MCF 10A (cell line): ENCODE measurements at regions not wholly inside any gene's neighbourhood (a gene's known extent, or its start where the extent isn't known, plus 50 kb on each side); places are given as distances from the start of the nearest gene placed in this dataset.

Source experiments
- BruUV-seq: library from RNA; stranded (reverse); fragments of 400-500 nt; replicated peaks from 2 replicates; lab custom pipeline; 2021; lab: Mats Ljungman, UMichigan
- CTCF ChIA-PET: fragments of 300-600 bp; sonication (Branson Sonifier 250); formaldehyde crosslinking; extraction: SDS; loops from one replicate; lab custom pipeline; 2021; ENCODE audit warnings: antibody characterized with exemption, inconsistent platforms; lab: Yijun Ruan, JAX
- POLR2A ChIA-PET: fragments of 300-600, 350-650 bp; sonication (Branson Sonifier 250); formaldehyde crosslinking; extraction: SDS; loops from one replicate; lab custom pipeline; 2020; ENCODE audit warnings: antibody characterized with exemption, inconsistent platforms; lab: Yijun Ruan, JAX
- DNase-seq: peaks from one replicate; pipeline ENCODE4 v3.0.0-alpha.2; 2018; ENCODE audit not compliant: unreplicated experiment
- H3K27ac Mint-ChIP-seq: one replicate; pipeline ENCODE4 v1.8.0; 2022; ENCODE audit warnings: mild to moderate bottlenecking, low read depth, mixed read lengths; ENCODE audit not compliant: unreplicated experiment
- H3K27me3 Mint-ChIP-seq: one replicate; pipeline ENCODE4 v1.8.0; 2022; ENCODE audit warnings: mixed read lengths; ENCODE audit not compliant: insufficient read depth, unreplicated experiment
- H3K36me3 Mint-ChIP-seq: one replicate; pipeline ENCODE4 v1.8.0; 2022; ENCODE audit warnings: mild to moderate bottlenecking, moderate library complexity, mixed read lengths; ENCODE audit not compliant: insufficient read depth, unreplicated experiment
- H3K4me1 Mint-ChIP-seq: one replicate; pipeline ENCODE4 v1.8.0; 2022; ENCODE audit warnings: mixed read lengths; ENCODE audit not compliant: insufficient read depth, unreplicated experiment
- H3K4me3 Mint-ChIP-seq: one replicate; pipeline ENCODE4 v1.8.0; 2022; ENCODE audit warnings: mild to moderate bottlenecking, moderate library complexity, mixed read lengths; ENCODE audit not compliant: unreplicated experiment
- H3K9me3 Mint-ChIP-seq: one replicate; pipeline ENCODE4 v1.8.0; 2022; ENCODE audit warnings: mixed read lengths; ENCODE audit not compliant: unreplicated experiment
- CTCF ChIP-seq: fragments of 200-600 bp; IDR thresholded peaks from one replicate; pipeline ENCODE4 v1.8.0; 2022; ENCODE audit warnings: antibody characterized with exemption, mild to moderate bottlenecking; ENCODE audit not compliant: unreplicated experiment
- intact Hi-C: fragments of 100-400 bp; cut with micrococcal nuclease; formaldehyde crosslinking; loops from 2 replicates; pipeline ENCODE4 v1.14.1; 2022

GRCh38 chr1:219374046-219374566 lies 200.4 kb downstream of the LYPLAL1 start:
- CTCF ChIA-PET: interaction anchor here (0.6 to 4.1 kb wide), 13 partner anchors 11 to 1442 kb away, joined by 3 to 47 read pairs (median 3); no protein-coding TSS in a partner anchor
- POLR2A ChIA-PET: interaction anchor here (0.6 kb wide), 1 partner anchor 787 kb away, joined by 4 read pairs; no protein-coding TSS in a partner anchor
- intact Hi-C loops: no loop called here

GRCh38 chr1:219373616-219373935 lies 199.9 kb downstream of the LYPLAL1 start:
- H3K4me3 Mint-ChIP-seq: no peak overlapping the region
- H3K4me1 Mint-ChIP-seq: no peaks in the 10 kb centered on the region
- POLR2A ChIA-PET: interaction anchor here (0.6 to 0.7 kb wide), 2 partner anchors 56 to 786 kb away, joined by 3 to 4 read pairs; no protein-coding TSS in a partner anchor
- H3K27me3 Mint-ChIP-seq: peaks cover 96% of the 10 kb centered on the region
- DNase-seq: no peak
- H3K27ac Mint-ChIP-seq: no peak overlapping the region
- no peak for TF ChIP-seq CTCF
- H3K9me3 Mint-ChIP-seq: no peaks in the 10 kb centered on the region
- H3K36me3 Mint-ChIP-seq: no peaks in the 10 kb centered on the region
- CTCF ChIA-PET: interaction anchor here (0.6 to 4.1 kb wide), 11 partner anchors 10 to 1044 kb away, joined by 3 to 47 read pairs (median 3); no protein-coding TSS in a partner anchor
- intact Hi-C loops: no loop called here
- BruUV-seq: no TSS peak

More at GRCh38 chr1:219374046-219374566, 200.4 kb downstream of the LYPLAL1 start:
- H3K27ac Mint-ChIP-seq: no peak overlapping the region
- BruUV-seq: no TSS peak
- peaks cover 96% of the 10 kb centered on the region for H3K27me3 Mint-ChIP-seq
- H3K4me3 Mint-ChIP-seq: no peak overlapping the region
- DNase-seq: no peak
- H3K36me3 Mint-ChIP-seq: no peaks in the 10 kb centered on the region
- no peaks in the 10 kb centered on the region for H3K4me1 Mint-ChIP-seq
- no peak for TF ChIP-seq CTCF
- no peaks in the 10 kb centered on the region for H3K9me3 Mint-ChIP-seq

GRCh38 chr1:219372916-219373615 lies 199.4 kb downstream of the LYPLAL1 start:
- Mint-ChIP-seq H3K27me3 (peaks cover 96% of the 10 kb centered on the region), H3K4me1 (no peaks in the 10 kb centered on the region), H3K9me3 (no peaks in the 10 kb centered on the region), H3K27ac (no peak overlapping the region), H3K4me3 (no peak overlapping the region), H3K36me3 (no peaks in the 10 kb centered on the region)
- ChIA-PET POLR2A (interaction anchor here (0.6 to 0.7 kb wide), 3 partner anchors 57 to 786 kb away, joined by 3 to 4 read pairs (median 3); no protein-coding TSS in a partner anchor), CTCF (interaction anchor here (0.6 to 4.1 kb wide), 8 partner anchors 9 to 1043 kb away, joined by 3 to 47 read pairs (median 4); no protein-coding TSS in a partner anchor)
- DNase-seq: no peak
- BruUV-seq: no TSS peak
- TF ChIP-seq CTCF: no peak
- intact Hi-C loops: no loop called here

GRCh38 chr1:219371471-219371870 lies 197.8 kb downstream of the LYPLAL1 start:
- Mint-ChIP-seq H3K4me1 (no peaks in the 10 kb centered on the region), H3K36me3 (no peaks in the 10 kb centered on the region), H3K4me3 (no peak overlapping the region), H3K27ac (no peak overlapping the region), H3K9me3 (no peaks in the 10 kb centered on the region), H3K27me3 (peaks cover 93% of the 10 kb centered on the region)
- ChIA-PET POLR2A (no interaction called here), CTCF (interaction anchor here (0.8 to 4.7 kb wide), 3 partner anchors 14 to 53 kb away, joined by 3 to 36 read pairs (median 3); no protein-coding TSS in a partner anchor)
- no TSS peak for BruUV-seq
- DNase-seq: no peak
- TF ChIP-seq CTCF: no peak
- intact Hi-C loops: no loop called here
